Pancreas (tissue), 10 donors: ENCODE measurements at regions not wholly inside any gene's neighbourhood (a gene's known extent, or its start where the extent isn't known, plus 50 kb on each side); places are given as distances from the start of the nearest gene placed in this dataset.

Experiments
- ATAC-seq, 4 donors: fragments of 200-7000 bp; cut with Tn5 transposase; one replicate each; pipeline versions ENCODE4 v1.8.0 to v1.9.1; 2020; ENCODE audit warnings: mild to moderate bottlenecking in 4 of 4, moderate library complexity in 4 of 4
- DNase-seq, 6 donors: peaks; one replicate each; pipeline ENCODE4 v3.0.0-alpha.2; 2020
- FAIRE-seq: peaks from 2 replicates; lab custom pipeline; 2012; peaks lifted over from hg19 to GRCh38; lab: Jason Lieb, UNC
- H3K27ac ChIP-seq, 4 donors: fragments of 200-600 bp; sonication (generic); 1 replicate in 3 of 4; 2 replicates in 1 of 4; pipeline versions ENCODE4 v1.5.0 to v1.8.0; 2020
- H3K27me3 ChIP-seq, 4 donors: fragments of 200-600 bp; one replicate each; pipeline ENCODE4 v1.8.0; 2021
- H3K36me3 ChIP-seq, 3 donors: fragments of 200-600 bp; sonication (generic) in 1 of 3; one replicate each; pipeline versions ENCODE4 v1.5.0 to v1.8.0; 2020 to 2021
- H3K4me1 ChIP-seq, 3 donors: fragments of 200-600 bp; one replicate each; pipeline ENCODE4 v1.8.0; 2021
- H3K4me3 ChIP-seq, 4 donors: fragments of 200-600 bp; sonication (generic) in 2 of 4; one replicate each; pipeline versions ENCODE4 v1.5.0 to v1.8.0; 2020 to 2021
- H3K9me3 ChIP-seq, 4 donors: fragments of 200-600 bp; one replicate each; pipeline ENCODE4 v1.8.0; 2021
- CTCF ChIP-seq, 4 donors: fragments of 200-600 bp; sonication (generic) in 3 of 4; IDR thresholded peaks; one replicate each; pipeline versions ENCODE4 v1.5.0 to v1.8.0; 2021; ENCODE audit warnings: antibody characterized with exemption in 4 of 4
- WGBS, 2 donors: extraction: QIAGEN DNeasy Blood & Tissue Kit; methylation state at CpG; one replicate each; pipeline ENCODE4 v1.1.7; 2013; 5-methylcytosine and 5-hydroxymethylcytosine counted together
- intact Hi-C, 3 donors: fragments of 100-400 bp; cut with DNase I; formaldehyde crosslinking; loops; one replicate each; pipeline versions ENCODE4 v1.11.1 to v1.14.2; 2022
- donor health status: healthy with polysubstance abuse.
- donor health status: DM: no; HTN: no; CAD: no; lungs with moderate emphysema.
- donor health status: DM: no; HTN: no; CAD: no.
- donor health status: control.
- donor health status: control.
- donor health status: Bipolar disorder and iron deficiency.
- donor health status: DM: yes; HTN: yes; CAD: no.
- donor health status: DM: no; HTN: no; CAD: no.
- donor health status: DM: no; HTN: no; CAD: no.
- donor health status: DM: yes; HTN: yes; CAD: no.

GRCh38 chr3:107431246-107432012 lies 54.2 kb downstream of the CCDC54 start:
- FAIRE-seq (no peak), DNase-seq (peak; percentile 71 to 88 (median 78)), ATAC-seq (peak; percentile 71 to 83 (median 80))
- H3K4me1 ChIP-seq: peaks cover 0 to 12% (median 12%) of the 10 kb centered on the region in 3 donors
- 0% methylated on average over 50 to 82 of the region's 83 CpGs for WGBS, 2 donors
- H3K27ac ChIP-seq: peak overlapping the region; percentile 93 to 99 (median 96)
- H3K4me3 ChIP-seq: peak overlapping the region; percentile 59 to 82 (median 74)
- no peaks in the 10 kb centered on the region for H3K36me3 ChIP-seq
- intact Hi-C loops: no loop called here
- H3K27me3 ChIP-seq: no peaks in the 10 kb centered on the region
- TF ChIP-seq CTCF (IDR thresholded peaks at IDR 0.05): no peak
- H3K9me3 ChIP-seq: no peaks in the 10 kb centered on the region

GRCh38 chr3:107432013-107432515 lies 54.8 kb downstream of the CCDC54 start:
- H3K36me3 ChIP-seq: no peaks in the 10 kb centered on the region
- H3K27me3 ChIP-seq: no peaks in the 10 kb centered on the region
- intact Hi-C loops: no loop called here
- WGBS, 2 donors: 1% methylated on average over 20 of the region's 20 CpGs
- no peaks in the 10 kb centered on the region for H3K9me3 ChIP-seq
- H3K4me1 ChIP-seq: peaks cover 0 to 12% (median 12%) of the 10 kb centered on the region in 3 donors
- DNase-seq (peak in 1 of 6 donors; percentile 22), FAIRE-seq (no peak), ATAC-seq (peak in 3 of 4 donors; percentile 29 to 56 (median 46))
- peak overlapping the region; percentile 93 to 99 (median 96) for H3K27ac ChIP-seq
- peak overlapping the region; percentile 59 to 82 (median 74) for H3K4me3 ChIP-seq
- no peak for TF ChIP-seq CTCF (IDR thresholded peaks at IDR 0.05)

GRCh38 chr3:107432646-107433045 lies 55.4 kb downstream of the CCDC54 start:
- Histone ChIP-seq H3K4me1 (peaks cover 0 to 12% (median 12%) of the 10 kb centered on the region in 3 donors), H3K27me3 (no peaks in the 10 kb centered on the region), H3K4me3 (peak overlapping the region in 3 of 4 donors; percentile 69 to 82 (median 78)), H3K36me3 (no peaks in the 10 kb centered on the region), H3K27ac (peak overlapping the region in 2 of 4 donors; percentile 98 to 99), H3K9me3 (no peaks in the 10 kb centered on the region)
- DNase-seq (no peak), FAIRE-seq (no peak), ATAC-seq (peak in 3 of 4 donors; percentile 10 to 33 (median 22))
- TF ChIP-seq CTCF (IDR thresholded peaks at IDR 0.05): no peak
- WGBS, 2 donors: 18 to 26% methylated on average over 8 of the region's 8 CpGs
- intact Hi-C loops: no loop called here

- DNase-seq (no peak), ATAC-seq (no peak), FAIRE-seq (no peak)
- intact Hi-C loops: no loop called here
- H3K36me3 ChIP-seq: no peaks in the 10 kb centered on the region
- peaks cover 0 to 6% (median 5%) of the 10 kb centered on the region in 3 donors for H3K4me1 ChIP-seq
- no peak overlapping the region for H3K27ac ChIP-seq
- no peaks in the 10 kb centered on the region for H3K27me3 ChIP-seq
- TF ChIP-seq CTCF (IDR thresholded peaks at IDR 0.05): no peak
- H3K4me3 ChIP-seq: no peak overlapping the region
- no peaks in the 10 kb centered on the region for H3K9me3 ChIP-seq
Measured at GRCh38 chr3:107436029-107436428, 58.8 kb downstream of the CCDC54 start.

- DNase-seq (no peak), ATAC-seq (no peak), FAIRE-seq (no peak)
- Histone ChIP-seq H3K4me3 (no peak overlapping the region), H3K27ac (no peak overlapping the region), H3K27me3 (no peaks in the 10 kb centered on the region), H3K36me3 (no peaks in the 10 kb centered on the region), H3K9me3 (no peaks in the 10 kb centered on the region), H3K4me1 (no peaks in the 10 kb centered on the region)
- intact Hi-C loops: no loop called here
- 64 to 66% methylated on average over 3 of the region's 3 CpGs for WGBS, 2 donors
- TF ChIP-seq CTCF (IDR thresholded peaks at IDR 0.05): no peak
Measured at GRCh38 chr3:107438671-107439070, 61.4 kb downstream of the CCDC54 start.
